HG02759 (cell line): ENCODE measurements at regions not wholly inside any gene's neighbourhood (a gene's known extent, or its start where the extent isn't known, plus 50 kb on each side); places are given as distances from the start of the nearest gene placed in this dataset.

Experiments used
- ATAC-seq: cut with Tn5 transposase; IDR thresholded peaks from one replicate; pipeline ENCODE4 v1.9.1; 2021; ENCODE audit warnings: mild to moderate bottlenecking, moderate library complexity; ENCODE audit not compliant: unreplicated experiment

DNA sequence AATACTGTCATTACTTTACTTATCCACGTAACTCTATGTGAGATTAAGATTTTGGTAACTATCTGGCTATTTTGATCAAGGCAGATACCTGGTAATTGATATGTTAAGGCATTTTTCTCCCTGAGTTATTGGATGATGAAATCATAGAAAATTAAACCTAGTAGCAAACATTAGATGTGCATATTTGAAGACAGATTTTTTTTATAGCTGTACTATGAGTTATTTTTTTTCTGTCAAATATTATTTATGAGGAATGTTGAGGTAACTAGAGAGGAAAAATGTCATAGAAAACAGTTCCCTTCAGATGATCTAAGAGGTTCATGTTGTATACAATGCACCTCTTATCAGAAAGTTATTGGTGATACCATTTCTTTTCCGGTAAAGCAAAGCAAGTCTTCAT lies 64.9 kb upstream of the SLC38A2 start:
- no peak for ATAC-seq

GRCh38 chr12:46436747-46437146 lies 64.2 kb upstream of the SLC38A2 start:
- ATAC-seq, result no peak

DNA sequence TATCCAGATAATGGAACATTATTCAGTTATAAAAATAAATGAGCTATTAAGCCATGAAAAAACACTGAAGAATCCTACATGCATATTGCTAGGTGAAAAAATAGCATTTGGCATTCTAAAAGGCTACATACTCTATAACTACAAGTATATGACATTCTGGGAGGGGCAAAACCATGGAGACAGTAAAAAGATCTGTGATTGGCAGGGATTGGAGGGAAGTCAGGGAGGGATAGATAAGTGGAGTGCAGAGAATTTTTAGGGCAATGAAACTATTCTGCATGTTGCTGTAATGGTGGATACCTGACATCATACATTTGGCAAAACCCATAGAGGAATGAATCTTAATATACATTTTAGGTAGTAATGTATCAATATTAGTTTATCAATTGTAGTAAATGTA lies 63.1 kb upstream of the SLC38A2 start:
- no peak for ATAC-seq

DNA sequence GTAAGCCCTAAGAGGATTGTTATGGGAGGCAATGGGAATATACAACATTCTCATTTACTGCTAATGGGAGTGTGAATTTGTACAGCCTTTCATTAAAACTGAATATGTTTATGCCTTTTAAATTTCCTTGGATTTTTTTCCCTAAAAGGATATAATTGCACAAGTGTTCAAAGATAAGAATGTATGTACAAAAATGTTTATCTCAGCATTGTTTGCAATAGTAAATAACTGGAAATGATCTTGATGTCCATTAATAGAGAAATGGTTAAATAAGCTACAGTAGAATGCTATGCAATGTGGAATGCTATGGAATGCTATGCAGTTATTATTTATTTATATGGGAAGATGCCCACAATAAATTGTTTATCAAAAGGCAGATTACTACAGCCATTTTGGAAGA lies 62.5 kb upstream of the SLC38A2 start:
- no peak for ATAC-seq

DNA sequence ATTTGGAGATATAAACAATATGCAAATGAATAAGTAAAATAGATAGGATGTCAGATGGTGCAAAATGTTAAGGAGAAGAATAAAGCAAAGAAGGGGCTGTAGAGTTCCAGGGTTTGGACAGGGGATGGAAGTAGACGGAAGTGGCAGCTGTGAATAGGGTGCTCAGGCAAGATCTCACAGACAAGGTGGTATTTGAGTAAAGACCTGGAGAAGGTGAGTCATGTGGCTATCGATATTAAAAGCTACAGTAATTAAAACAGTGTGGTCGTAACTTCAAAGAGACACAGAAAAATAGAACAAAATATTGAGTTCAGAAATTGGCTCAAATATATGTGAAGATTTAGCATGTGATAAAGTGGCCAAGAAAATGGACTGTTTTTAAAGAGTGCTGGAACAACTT lies 61.3 kb upstream of the SLC38A2 start:
- no peak for ATAC-seq

DNA sequence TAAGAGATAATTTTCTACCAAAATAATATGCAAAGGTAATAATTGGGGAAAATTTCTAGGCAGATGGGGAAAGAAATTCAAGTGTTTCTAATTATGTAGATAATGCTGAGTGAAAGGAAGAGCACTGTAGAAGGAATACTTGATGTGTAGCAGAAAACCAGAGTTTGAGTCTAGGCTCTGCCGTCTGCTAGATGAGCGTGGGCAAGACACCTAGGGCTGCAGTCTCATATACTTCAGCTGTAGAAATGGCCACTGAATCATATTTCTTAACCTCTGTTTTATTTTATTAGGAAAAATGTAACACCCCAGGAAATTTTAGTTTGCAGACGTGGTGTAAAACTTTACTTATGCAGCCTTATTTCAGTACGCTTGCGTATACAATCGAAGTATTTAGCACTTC lies 59.8 kb upstream of the SLC38A2 start:
- ATAC-seq, result no peak

DNA sequence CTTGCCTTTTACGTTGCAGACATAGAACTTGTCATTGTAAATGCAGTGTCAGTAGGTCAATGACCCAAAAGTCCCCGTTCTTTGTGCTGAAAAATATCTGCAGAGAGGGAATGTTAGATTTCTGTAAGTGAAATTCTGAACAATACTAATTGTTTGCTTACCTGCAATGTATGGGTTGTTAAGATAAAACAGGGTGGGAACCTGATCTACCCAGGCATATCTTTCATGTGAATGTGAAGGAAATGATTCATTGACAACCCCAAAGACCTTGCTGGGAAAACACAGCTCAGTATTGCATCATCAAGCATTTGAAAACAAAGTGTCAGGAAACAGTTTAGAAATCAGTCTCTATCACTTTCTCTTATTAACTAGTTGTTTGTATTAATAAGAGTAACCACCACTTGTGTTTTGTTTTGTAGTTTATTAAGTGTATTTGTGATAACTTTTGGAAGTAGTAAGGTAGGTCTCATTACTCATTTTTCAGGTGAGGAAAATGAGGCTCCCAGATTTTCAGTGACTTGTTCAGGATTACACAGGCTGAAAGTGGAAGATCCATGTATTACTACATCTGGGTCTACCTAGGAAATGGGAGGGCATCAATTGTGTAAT lies 57.9 kb upstream of the SLC38A2 start:
- ATAC-seq, result peak; percentile 54
